GM19239 (cell line): ENCODE measurements at regions not wholly inside any gene's neighbourhood (a gene's known extent, or its start where the extent isn't known, plus 50 kb on each side); places are given as distances from the start of the nearest gene placed in this dataset.

Experiments
- DNase-seq: peaks from one replicate; pipeline ENCODE4 v3.0.0; 2011; ENCODE audit warnings: low spot score; ENCODE audit not compliant: insufficient read length
- FAIRE-seq: peaks from 2 replicates; lab custom pipeline; 2011; peaks lifted over from hg19 to GRCh38; lab: Jason Lieb, UNC

DNA sequence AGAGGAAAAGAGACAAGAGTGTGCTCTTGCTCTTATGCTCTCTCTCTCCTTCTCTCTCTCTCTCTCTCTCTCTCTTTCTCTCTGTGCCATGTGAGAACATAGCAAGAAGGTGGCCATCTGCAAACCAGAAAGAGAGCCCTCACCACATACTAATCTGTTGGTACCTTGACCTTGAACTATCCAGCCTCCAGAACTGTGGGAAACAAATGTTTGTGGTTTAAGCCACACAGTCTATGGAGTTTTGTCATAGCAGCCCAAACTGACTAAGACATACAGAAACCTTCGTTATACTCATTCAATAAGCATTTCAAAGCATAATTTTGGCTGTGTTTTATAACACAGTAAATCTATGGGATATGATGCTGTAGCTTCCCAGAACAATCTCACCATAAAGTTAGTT, 56.4 kb upstream of the PLPP4 start:
- FAIRE-seq: no peak
- DNase-seq: no peak

GRCh38 chr10:120402147-120402766, 54.8 kb upstream of the PLPP4 start:
- no peak for FAIRE-seq
- DNase-seq: no peak

GRCh38 chr10:120403109-120403508, 53.9 kb upstream of the PLPP4 start:
- DNase-seq: no peak
- FAIRE-seq: no peak

DNA sequence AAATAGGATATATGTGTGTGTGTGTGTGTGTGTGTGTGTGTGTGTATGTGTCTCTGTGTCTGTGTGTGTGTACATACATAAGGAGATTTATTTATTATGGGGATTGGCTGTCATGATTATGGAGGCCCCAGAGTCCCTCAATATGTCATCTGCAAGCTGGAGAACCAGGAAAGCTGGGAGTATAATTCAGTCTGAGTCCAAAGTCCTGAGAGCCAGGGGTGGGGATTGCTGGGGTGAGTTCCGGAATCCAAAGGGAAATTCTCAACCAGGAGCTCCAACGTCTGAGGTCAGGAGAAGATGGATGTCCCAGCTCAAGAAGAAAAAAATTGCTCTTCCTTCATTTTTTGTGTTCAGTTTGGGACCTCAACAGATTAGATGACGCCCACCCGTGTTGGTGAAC, 50.7 kb upstream of the PLPP4 start:
- DNase-seq (no peak), FAIRE-seq (no peak)
